HG03378 (cell line): ENCODE measurements at regions not wholly inside any gene's neighbourhood (a gene's known extent, or its start where the extent isn't known, plus 50 kb on each side); places are given as distances from the start of the nearest gene placed in this dataset.

ENCODE experiments used
- ATAC-seq: cut with Tn5 transposase; IDR thresholded peaks from one replicate; pipeline ENCODE4 v1.9.1; 2021; ENCODE audit warnings: mild to moderate bottlenecking, moderate library complexity; ENCODE audit not compliant: unreplicated experiment

DNA sequence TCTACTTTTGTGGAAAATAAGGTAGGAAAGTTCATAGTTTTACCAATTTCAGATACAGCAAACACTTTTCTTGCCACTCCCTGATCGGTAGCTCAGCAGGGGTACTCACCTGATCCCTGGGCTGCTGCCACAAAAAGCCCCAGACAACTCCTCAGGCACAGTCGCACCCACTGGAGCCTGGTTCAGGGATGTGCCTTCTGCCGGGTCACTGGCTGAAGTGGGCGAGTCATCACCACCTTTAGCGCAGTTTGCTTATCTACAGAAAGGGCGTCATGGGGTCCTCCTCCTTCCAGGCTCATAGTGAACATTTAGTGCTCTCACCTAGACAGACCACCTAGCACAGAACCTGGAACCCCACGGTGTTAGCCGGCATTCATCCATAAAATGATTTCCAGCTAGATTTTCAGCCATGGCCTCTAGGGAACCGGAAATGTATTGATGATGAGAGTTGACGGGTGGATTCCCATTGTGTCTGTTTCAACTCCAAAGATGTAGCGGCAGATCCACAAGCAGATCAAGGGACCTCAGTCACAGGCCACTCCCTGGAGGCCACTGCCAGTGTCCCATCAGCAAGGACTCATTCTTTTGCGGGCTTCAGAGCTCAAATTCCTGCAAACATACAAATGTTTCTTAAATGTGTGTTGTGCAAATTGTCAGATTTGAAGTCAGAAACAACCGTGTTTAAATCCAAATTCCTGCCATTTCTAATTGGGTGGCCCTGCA, 408.4 kb upstream of the SALL3 start:
- no peak for ATAC-seq

DNA sequence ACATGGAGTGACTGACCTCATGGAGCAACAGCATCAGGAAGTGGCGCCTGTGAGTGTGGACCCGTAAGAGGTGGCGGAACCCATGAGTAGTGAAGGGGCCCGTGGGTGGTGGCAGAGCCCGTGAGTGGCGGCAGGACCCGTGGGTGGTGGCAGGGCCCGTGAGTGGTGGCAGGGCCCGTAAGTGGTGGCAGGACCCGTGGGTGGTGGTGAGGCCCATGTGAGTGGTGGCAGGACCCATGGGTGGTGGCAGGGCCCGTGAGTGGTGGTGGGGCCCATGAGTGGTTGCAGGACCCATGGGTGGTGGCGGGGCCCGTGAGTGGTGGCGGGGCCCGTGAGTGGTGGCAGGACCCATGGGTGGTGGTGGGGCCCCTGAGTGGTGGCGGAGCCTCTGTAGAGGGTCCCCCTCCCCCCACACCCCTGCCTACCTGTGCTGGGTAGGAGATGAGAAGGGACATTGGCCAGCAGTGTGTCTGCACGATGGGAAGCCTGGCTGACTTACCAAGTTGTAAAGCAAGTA, 407.7 kb upstream of the SALL3 start:
- no peak for ATAC-seq

DNA sequence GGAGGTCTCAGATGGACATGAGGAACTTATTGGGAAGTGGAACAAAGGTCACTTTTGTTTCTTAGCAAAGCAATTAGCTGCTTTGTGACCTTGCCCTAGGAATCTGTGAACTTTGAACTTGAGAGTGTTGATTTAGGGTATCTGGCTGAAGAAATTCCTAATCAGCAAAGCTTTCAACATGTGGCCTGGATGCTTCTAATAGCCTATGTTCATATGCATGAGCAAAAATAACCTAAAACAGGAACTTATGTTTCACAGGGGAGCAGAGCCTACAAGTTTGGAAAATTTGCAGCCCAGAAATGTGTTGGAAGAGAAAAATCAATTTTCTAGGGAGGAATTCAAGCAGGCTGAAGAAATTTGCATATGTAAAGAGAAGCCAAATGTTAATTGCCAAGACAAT, 405.8 kb upstream of the SALL3 start:
- no peak for ATAC-seq

DNA sequence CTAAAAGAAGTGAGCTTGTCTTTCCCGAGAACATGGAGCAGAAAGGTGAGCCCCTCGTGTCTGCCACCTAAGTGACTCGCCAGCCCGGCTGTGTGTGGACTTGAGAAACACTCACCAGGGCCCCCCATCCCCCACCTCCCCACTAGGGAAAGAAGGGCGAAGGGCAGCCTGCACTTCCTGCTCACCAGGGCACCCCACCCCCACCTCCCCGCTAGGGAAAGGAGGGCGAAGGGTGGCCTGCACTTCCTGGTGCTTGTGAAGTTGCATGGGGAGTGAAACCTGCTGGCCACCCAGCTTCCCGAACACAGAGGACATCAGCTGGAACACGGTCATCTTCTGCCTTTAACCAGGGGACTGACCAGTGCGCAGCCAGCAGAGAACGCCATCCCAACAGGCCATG, 402.7 kb upstream of the SALL3 start:
- ATAC-seq: no peak

DNA sequence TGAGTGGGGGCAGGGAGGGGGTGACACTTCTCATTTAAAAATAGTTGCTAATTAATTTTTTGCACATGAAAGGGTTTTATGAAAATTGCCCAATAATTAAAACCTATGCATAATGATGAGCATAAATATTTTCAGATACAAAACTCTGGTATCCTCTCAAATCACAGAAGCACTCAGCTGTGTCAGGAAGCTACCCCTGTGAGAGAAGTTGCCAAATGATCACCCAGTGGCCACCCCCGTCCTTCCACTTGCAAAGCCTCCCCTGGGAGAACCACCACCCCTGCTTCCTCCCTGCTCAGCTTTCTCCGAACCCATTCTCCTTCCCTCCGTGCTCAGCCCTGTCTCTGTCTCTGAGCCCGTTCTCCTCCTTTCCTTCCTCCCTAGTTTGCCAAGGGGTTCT, 400.2 kb upstream of the SALL3 start:
- ATAC-seq: no peak

DNA sequence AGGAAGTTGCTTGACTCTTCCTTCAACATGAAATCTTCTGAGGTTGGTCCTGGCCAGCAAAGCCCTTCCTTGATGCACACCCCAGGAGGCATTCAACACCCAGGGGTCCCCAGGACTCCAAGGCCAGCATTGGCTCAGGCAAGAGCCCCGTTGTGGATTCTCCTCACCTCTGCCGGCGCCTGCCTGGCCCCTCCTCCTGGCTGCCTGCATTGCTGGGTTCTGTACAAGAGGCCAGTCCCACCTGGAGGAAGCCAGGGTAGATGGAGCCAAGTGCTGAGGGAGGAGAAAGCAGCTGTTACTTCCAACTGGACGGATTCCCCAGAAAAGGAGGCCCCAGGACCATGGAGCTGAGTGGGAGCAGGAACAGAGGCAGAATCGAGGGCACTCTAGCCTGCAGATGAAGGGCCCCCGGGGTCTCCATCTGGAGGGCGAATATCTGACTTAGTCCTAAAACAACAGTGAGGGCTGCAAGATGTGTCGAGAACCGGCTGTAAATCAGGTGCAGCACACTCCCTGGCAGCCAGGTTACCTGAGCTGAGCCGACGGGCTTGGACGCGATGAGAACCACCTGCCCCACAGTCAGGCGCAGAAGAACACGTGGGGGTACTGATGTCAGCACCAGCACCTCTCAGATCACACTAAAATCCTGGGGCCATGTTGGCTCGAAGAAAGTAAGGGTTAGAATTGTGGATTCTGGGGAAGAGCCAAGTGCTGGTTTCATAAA, 399.6 kb upstream of the SALL3 start:
- no peak for ATAC-seq

DNA sequence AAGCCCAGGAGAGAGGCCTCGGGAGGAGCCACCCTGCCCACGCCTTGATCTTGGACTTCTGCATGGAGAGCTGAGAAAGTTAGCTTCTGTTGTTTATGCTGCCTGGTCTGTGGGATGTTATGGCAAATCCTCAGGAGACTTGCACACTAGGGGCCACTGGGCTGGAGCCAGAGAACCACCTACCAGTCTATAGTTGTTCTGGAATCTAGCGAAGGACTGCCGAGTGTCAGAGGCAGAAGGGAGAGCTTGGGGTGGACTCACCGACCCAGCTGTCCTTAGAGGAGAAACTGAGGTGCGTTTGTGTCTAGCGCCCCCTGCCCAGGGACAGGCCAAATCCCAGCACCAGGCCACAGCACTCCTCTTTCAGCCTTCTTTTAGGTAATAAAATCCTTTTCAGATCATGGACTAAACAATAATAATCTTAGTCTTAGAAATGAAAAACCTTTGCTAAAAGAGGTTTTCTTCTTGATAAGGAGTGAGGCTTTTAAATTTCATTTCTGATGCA, 398.7 kb upstream of the SALL3 start:
- ATAC-seq: no peak

DNA sequence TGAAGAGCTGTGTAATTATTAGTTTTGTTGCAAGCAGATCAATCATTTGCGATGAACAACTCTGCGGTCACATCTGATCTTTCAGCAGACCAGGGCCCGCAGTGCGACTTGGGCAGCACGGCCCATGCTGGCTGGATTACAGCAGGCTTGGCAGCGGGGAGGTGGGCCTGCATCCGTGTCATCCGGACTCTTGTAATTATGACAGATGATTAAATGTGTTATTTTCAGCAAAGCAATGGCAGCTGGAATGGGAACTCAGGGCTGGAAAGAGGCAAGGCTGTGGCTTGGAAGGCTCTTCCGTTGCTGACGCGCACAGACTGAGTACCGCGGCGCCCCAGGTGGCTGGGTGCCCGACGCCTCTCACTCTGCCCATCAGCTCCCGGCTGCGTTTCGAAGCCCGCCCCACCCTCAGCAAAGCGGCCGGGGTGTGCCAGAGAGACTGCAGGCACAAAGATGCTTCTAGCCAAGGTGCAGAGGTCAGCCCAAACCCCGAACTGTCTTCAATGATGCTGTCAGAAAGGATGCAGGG, 397.4 kb upstream of the SALL3 start:
- ATAC-seq: no peak

DNA sequence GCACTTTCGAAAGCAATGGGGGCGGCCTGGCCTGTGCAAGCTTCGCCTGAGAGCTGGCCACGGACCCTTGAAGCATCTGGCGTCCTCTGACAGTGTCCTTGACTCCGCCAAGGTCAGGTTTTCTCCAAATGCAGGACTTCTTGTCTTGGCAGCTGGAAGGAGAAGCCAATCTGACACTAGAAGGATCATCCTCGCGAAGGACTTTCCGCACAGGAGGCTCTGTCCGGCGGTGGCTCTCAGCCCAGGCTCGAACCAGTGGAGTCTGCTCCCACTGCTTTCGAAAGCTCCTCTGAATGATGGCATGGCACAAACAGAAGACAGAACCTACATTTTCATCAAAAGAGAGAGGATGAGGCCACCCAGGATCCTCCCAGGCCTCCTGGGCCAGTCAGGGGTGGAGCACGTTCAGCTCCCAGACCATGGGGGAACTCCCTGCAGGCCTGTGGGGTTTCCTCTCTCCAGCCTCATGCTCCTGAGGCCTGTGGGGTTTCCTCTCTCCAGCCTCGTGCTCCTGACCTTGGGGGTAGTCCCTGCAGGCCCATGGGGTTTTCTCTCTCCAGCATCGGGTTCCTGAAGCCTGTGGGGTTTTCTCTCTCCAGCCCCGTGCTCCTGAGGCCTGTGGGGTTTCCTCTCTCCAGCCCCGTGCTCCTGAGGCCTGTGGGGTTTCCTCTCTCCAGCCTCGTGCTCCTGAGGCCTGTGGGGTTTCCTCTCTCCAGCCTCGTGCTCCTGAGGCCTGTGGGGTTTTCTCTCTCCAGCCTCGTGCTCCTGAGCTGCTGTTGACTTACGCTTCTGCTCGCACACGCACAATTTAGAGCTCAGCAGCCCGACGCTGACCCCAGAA, 396.5 kb upstream of the SALL3 start:
- ATAC-seq: no peak

DNA sequence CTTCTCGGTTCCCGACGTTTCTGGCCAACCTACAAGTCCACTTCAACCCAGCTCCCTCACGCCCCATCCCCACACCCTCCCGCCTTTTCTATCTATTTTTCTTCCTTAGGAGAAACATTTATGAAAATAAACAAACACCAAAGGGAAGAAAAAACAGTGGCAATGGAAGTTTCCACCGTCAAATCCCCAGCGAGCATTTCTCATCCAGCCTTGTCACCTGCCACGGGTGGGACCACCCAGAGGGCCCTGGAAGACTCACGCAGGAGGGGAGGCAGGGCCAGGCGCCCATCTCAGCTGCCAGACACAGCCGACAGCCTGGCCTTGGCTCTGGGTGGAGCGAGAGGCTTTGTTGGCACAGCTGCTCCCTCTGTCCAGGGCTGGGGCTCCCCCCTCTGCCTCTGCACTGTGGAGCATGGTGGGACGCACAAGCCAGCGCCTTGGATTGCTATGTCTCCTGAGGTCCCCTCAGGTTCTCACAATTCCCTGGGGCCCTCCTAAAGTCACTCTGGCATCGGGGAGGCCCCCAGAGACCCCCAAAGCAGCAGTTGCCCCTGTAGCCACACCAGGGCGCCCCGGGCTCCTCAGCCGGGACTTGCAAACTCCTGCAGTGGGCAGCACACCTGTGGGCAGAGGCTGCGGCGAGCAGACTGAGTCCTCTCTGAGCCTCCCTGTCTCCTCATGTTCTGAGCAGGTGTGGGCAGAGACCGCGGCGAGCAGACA, 395.7 kb upstream of the SALL3 start:
- no peak for ATAC-seq

DNA sequence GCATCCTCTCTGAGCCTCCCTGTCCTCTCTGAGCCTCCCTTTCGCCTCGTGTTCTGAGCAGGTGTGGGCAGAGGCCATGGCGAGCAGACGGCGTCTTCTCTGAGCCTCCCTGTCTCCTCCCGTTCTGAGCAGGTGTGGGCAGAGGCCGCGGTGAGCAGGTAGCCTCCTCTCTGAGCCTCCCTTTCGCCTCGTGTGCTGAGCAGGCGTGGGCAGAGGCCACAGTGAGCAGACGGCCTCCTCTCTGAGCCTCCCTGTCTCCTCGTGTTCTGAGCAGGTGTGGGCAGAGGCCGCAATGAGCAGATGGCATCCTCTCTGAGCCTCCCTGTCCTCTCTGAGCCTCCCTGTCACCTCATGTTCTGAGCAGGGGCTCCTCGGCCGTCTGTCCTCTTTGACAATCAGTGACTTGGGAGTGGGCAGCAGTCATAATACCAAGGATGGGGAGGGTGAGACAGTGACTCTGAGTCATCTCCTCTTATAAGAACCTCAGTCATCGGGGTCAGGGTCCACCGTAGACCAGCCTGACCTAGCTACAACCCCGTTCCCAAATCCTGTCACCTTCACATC, 395.1 kb upstream of the SALL3 start:
- ATAC-seq: no peak

DNA sequence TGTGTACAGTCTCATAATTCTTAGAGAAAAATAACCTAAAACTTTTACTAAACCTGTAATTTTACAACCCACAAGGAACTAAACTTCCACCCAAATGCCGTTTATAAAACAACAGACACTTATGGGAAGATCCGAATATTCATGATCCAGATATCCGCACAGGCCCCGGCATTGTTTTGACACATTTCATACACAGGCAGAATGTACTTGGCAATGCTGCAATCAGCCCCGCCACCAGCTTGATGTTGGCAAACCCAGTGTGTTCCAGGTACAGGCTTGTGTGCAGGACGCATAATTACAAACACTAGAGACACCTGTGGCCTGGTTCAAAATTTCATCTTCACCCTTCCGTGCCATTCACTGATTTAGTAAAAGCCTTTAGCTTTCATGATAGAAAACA, 393.0 kb upstream of the SALL3 start:
- ATAC-seq: no peak

DNA sequence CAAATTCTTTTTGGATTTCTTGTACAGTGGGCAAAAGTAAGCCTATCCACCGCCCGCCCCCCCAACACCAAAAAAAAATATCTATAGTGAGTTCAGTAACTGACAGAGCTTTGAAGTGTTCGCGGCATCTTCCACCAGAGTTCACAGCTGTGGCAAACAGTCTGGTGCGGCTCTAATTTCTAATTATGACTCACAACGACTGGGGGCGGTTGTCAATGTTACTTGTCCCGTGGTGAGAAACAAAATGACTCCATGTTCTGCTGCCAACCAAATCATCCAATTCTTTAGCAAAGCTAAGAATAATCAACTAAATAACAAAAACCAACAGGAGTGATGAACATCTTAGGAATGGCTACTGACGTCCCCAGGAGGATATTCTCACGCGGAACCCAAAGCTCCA, 392.5 kb upstream of the SALL3 start:
- no peak for ATAC-seq

DNA sequence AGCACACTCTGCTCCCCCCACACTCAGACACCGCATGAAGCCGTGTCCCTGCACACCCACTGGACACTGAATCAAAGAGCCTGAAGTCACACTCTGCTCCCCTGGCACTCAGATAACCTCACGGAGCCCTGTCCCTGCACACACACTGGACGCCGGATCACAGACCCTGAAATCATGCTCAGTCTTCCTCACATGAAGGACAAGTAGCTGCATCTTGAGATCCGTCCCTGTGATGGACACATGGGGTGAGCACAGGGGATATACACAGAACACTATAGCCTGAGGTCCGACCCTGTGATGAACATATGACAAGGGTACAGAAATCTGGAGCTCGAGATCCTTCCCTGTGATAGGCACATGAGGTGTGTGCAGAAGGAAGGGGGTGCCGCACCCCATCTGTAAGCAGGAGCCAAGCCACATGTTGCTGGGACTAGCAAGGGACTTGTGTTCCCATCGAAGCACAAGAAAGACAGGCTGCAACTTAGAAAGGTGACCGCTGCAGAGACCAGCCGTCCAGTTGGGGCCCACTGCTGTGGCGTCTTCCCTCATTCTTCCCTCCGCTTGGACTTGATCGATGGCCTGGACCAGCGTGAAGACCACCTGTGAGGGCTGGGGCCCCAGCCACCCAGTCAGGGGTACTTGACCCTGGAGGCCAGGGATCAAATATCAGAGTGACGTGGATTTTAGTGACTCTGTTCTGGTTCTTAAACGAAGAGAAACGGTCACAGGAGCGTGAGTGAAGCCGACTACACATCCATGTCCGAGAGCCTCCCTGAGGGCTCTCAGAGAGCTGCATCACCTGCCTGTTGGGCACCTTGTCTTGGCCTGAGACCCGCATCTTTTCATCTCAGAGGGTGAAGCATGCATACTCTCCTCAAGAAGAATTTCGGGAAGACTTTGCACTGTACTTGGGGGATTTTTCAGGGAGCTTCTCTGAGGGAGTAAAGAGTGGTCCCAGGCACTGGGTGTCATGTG, 391.7 kb upstream of the SALL3 start:
- ATAC-seq: no peak

DNA sequence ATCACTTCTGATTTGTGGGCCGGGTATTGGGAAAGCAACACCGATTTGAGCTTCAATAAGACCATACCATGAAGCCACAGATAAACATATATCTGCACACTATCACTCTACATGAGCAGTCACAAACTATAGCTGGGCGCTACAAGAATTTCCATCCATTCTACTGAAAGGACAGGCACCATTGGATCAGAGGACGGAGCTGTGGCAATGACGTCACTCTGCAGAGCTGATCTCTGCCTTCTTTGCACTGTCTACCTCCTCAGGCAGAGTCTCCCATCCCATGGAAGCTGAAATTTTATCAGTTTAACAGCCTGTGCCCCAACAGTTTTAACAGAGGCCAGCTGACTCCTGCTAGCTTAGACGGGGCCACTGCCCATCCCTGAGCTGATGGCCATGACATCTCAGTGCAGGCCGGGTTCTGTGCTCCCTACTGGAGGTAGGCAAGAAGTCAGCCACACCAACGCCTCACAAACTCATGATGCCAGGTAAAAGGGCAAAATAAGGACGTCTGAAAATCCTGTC, 389.6 kb upstream of the SALL3 start:
- no peak for ATAC-seq

DNA sequence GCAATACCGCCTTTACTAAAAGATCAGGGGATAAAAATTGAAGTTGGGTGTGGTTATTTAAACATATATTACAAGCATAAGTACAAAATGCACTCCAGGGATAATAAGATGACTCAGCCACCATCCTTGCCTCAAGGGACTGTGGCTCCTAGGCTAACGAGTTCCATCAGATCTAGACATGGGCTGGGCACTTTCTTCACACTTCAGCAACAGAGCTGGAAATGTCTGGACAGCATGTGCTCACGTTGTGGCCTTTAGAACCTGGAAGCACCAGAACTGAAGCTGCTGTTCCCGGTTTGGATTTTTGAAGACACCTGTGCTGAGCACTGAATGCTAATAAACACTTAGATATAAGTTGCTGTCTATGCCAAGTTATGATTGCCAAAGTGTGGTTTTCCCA, 384.2 kb upstream of the SALL3 start:
- no peak for ATAC-seq

DNA sequence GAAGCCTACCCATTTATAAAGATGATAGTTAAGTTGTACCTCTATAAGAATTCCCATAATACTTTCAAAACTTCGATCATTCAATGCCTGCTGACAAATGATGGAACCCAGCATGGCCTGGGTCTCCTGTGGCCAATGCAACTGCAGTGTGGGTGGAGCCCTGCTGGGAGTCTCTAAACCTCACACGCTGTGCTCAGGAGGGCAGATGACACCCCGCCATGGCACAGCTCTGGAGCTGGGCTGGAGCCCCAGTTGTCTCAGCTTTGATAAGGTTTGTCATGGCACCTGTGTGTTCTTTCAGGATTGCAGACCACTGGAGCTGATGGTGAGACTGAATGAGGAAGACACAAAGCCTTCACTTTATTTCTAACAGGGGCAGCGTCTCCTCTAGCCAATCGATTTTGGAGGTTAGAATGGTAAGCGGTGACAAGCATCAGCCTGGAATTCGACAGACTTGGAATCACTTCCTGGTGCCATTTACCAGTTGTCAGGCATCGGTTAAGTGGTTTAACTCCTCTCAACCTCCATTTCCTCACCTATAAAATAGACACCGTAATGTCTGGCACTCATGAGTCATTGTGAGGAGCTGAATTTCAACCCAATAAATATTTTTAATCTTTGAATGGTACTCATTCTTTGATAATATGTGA, 383.6 kb upstream of the SALL3 start:
- ATAC-seq: no peak

DNA sequence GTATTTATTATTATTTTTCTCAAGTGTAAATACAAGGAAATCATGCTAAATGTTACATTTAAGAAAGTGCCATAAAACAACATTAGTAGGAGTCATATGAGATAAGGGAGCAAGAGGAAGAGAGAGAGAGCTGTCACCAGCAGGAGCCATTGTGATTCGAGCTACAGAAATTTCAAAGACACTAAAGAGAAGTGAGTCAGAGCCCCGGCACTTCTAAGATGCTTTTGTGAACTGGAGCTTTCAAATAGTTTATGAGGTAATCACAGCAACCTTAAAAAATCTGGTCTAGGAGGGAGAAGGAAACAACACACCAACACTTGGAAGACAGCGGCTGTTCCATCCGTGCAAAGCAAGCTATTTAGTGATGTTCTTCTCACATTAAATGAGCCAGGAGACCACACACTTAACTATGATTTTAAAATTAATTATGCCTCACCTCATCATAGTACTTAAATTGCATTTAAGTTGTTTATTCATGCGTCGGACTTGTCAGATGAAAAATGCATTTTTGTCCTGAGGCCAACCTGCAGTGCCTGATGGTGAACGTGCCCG, 382.7 kb upstream of the SALL3 start:
- ATAC-seq: no peak
